ENCODE measurements at regions not wholly inside any gene's neighbourhood (a gene's known extent, or its start where the extent isn't known, plus 50 kb on each side); places are given as distances from the start of the nearest gene placed in this dataset.

DNA sequence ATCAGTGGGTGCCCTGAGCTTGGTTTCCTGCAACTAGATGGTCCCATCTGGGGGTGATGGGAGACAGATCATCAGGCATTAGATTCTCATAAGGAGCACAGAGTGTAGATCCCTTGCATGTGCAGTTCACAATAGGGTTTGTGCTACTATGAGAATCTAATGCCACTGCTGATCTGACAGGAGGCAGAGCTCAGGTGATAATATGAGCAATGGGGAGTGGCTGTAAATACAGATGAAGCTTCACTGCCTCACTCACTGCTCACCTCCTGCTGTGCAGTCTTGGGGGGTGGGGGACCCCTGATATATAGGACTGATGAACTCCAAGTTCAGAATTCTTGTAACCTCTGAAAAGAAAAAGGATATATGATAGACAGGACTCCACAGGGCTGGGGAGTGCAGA is 108.0 kb downstream of the RIN2 start:
- TF ChIP-seq, protein P1, sequence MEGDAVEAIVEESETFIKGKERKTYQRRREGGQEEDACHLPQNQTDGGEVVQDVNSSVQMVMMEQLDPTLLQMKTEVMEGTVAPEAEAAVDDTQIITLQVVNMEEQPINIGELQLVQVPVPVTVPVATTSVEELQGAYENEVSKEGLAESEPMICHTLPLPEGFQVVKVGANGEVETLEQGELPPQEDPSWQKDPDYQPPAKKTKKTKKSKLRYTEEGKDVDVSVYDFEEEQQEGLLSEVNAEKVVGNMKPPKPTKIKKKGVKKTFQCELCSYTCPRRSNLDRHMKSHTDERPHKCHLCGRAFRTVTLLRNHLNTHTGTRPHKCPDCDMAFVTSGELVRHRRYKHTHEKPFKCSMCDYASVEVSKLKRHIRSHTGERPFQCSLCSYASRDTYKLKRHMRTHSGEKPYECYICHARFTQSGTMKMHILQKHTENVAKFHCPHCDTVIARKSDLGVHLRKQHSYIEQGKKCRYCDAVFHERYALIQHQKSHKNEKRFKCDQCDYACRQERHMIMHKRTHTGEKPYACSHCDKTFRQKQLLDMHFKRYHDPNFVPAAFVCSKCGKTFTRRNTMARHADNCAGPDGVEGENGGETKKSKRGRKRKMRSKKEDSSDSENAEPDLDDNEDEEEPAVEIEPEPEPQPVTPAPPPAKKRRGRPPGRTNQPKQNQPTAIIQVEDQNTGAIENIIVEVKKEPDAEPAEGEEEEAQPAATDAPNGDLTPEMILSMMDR (conservative IDR thresholded peaks at IDR 0.05): no peak
- no peak for TF ChIP-seq EZH2 (IDR thresholded peaks at IDR 0.05; ENCODE audit: low read depth)
